ENCODE measurements at regions not wholly inside any gene's neighbourhood (a gene's known extent, or its start where the extent isn't known, plus 50 kb on each side); places are given as distances from the start of the nearest gene placed in this dataset.

DNA sequence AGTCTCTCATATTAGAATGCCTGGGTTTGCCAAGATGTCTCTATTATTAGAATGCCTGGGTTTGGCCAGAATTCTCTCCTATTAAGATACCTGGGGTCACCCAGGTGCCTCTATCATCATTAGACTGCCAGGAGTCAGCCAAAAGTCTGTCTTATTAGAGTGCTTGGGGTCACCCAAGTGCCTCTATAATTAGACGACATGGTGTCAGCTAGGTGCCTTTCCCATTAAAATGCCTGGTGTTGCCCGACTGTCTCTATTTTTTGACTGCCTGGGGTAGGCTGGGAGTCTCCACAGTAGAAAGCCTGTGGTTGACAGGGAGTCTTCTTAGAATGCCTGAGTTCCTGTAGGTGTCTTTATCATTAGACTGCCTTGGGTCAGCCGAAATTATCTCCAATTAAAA is 1536.6 kb downstream of the UQCRFS1 start:
- no peak for TF ChIP-seq CTCF (IDR thresholded peaks at IDR 0.05)
- no peak for TF ChIP-seq EP300 (IDR thresholded peaks at IDR 0.05)
- TF ChIP-seq POLR2A (IDR thresholded peaks at IDR 0.05) = no peak
